HG02642 (cell line): ENCODE measurements at regions not wholly inside any gene's neighbourhood (a gene's known extent, or its start where the extent isn't known, plus 50 kb on each side); places are given as distances from the start of the nearest gene placed in this dataset.

Experiments used
- ATAC-seq: cut with Tn5 transposase; IDR thresholded peaks from one replicate; pipeline ENCODE4 v1.9.1; 2021; ENCODE audit warnings: mild to moderate bottlenecking; ENCODE audit not compliant: unreplicated experiment, poor library complexity

- no peak for ATAC-seq
These were observed 61.8 kb upstream of the SLC30A5 start for GRCh38 chr5:69032009-69032408.

DNA sequence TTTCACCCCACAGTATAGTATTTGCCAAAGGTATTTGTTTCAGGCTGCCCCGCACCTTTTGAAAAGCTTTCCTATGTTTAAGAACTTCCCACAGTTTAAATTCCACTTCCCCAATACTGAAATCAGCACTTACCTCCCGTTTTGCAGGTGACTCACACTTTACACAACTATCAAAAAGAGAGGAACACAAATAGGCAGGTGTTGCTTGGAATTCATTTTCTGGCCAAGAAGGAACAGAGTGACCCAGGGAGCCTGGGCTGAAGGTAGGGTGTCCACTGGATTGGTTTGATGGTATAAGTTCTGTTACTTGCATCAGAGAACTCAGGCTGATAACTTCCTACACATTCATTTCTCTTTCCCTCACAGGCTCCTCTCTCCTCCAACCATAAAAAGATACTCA lies 60.1 kb upstream of the SLC30A5 start:
- ATAC-seq, result no peak

GRCh38 chr5:69034898-69035297 lies 58.9 kb upstream of the SLC30A5 start:
- no peak for ATAC-seq

DNA sequence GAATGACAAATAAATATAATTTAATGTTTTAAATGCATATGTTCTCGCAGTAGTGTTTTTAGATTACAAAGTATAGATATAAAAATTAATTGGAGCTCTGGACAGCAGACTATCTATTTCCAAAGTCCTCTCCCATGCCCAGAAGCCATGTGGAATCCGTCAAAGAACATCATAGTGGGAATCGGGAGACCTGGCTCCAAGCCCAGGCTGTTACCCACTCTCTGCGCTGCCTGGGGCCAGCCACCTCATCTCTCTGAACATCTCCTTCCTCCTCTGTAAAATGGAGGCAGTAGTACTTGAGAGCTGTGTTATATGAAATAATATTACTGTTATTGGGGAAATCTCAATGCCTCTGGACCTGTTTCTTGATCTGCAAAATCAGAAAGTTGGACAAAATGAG lies 58.1 kb upstream of the SLC30A5 start:
- no peak for ATAC-seq

- no peak for ATAC-seq
These were observed 55.3 kb upstream of the SLC30A5 start for GRCh38 chr5:69038539-69038938.

DNA sequence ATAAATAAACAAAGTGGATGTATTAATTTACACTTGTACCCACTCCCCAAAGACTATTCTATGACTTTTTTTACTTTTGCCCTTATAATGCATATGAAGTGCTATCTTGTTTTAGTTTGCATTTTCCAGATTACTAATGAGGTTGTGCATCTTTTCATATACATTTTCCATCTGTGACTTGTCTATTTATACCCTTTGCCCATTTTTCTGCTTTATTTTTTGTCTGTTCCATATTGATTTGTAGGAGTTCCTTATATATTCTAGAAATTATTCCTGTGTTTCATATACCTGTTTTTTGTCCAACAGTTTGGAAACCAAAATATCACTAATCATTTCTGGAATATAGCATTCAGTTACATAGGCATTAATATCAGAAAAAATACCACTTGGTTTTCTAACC lies 54.0 kb upstream of the SLC30A5 start:
- ATAC-seq, result no peak

GRCh38 chr5:69042500-69042899 lies 51.3 kb upstream of the SLC30A5 start:
- ATAC-seq, result peak; percentile 14

GRCh38 chr5:69042915-69043654 lies 50.7 kb upstream of the SLC30A5 start:
- ATAC-seq, result peak; percentile 93

DNA sequence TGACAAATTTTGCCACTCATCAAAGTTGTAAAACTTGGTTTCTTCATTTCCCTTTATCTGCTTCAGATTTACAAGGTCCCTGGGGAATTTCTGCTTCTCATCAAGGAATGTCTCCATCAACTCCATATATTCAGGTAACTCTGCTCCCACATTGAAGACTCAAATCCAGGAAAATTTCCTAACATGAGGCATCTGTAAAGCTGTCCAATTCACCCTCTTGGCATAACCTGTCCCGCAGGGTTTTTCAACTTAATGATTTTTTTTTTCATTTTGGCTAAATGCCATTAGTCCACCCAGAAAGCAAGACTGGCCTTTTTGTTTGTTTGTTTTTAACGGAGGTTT lies 50.2 kb upstream of the SLC30A5 start:
- ATAC-seq, result no peak
